T47D (cell line): ENCODE measurements at regions not wholly inside any gene's neighbourhood (a gene's known extent, or its start where the extent isn't known, plus 50 kb on each side); places are given as distances from the start of the nearest gene placed in this dataset.

ENCODE experiments used
- DNase-seq, 2 experiments: peaks; one replicate each; pipeline versions ENCODE4 v3.0.0 to v3.0.0-alpha.2; 2011 to 2012; ENCODE audit warnings: low read depth in 1 of 2, low spot score in 1 of 2
- JUND ChIP-seq: IDR thresholded peaks from 2 replicates; pipeline ENCODE4 v1.6.1; 2012; ENCODE audit warnings: low read depth
- in situ Hi-C: cut with HindIII; loops from 2 replicates; pipeline ENCODE4 v1.10.0; 2016; ENCODE audit warnings: low sequenced_read_pairs, low pct_unique_long_range_greater_than_20kb

DNA sequence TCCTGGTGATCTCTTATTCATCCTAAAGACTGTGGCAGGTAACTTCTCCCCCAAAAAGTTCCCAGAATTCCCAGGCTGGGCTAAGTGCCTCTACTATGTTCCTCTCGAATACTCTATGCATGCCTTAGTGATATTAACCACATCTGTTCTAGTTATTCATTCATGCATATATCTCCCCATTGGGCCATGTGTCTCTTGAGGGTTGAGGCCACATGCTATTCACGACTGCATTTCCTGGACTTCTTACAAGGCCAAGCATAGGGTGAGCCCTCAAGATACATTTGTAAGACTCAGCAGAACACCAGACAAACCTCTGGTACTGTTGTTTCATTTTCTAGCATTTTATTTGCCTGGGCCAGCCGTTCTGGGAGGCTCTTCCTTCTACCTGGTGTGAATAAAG is 117.0 kb downstream of the EN1 start:
- TF ChIP-seq JUND: no peak
- in situ Hi-C loops: no loop called here
- DNase-seq: no peak

DNA sequence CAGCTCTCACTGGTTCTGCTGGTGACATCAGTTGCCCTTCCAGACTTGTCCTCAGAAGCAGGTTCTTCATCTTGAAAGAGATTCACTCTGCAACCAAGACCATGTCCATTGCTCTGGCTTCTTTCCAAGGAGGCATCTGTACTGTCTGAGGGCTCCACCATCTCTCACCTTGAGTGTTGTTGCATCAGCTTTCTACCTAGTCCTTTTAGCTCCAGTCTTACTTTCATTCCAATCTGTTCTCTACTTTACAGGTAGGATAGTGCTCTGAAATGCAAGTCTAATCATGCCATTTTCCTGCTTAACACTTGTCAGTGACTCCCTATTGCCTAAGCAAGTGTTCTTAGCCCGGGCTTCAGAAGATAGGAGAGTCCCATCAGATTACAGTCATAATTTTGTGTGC is 117.7 kb downstream of the EN1 start:
- TF ChIP-seq JUND: no peak
- no peak for DNase-seq
- in situ Hi-C loops: no loop called here

DNA sequence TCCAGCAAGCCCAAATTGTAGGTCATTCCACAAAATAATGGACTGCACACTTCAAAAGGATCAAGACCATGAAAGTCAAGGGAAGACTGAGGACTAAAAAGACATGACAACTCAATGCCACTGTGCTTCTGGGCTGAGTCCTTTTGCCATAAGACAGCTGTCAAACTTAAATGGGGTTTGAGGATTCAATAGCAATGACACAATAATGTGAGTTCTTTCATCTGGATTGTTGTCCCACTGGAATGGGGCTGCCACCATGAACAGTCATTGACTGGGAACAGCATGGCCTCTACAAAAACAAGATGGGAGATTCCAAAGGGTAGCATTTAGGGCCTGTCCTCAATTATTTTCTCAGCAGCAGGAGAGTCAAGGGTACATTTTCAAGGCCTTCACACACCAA is 118.5 kb downstream of the EN1 start:
- no peak for DNase-seq
- in situ Hi-C loops: no loop called here
- TF ChIP-seq JUND: no peak

DNA sequence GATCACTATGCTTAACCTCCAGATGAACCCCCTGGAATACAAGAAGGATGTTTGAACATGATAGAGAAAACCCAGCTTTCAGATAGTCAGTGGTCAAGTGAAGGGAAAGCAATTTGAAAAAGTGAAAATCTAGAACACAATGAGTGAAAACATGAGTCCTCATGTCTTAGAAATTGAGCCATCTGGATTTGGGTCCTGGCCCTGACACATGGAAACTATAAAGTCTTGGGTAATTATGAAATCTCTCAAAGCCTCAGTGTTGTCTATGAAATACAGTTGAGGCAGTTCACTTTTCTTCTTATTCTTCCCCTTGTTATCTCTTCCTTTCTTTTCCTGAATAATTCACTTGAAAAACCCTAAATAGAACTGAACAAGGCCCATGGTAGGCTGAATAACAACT is 120.6 kb downstream of the EN1 start:
- no peak for DNase-seq
- no peak for TF ChIP-seq JUND
- in situ Hi-C loops: no loop called here

DNA sequence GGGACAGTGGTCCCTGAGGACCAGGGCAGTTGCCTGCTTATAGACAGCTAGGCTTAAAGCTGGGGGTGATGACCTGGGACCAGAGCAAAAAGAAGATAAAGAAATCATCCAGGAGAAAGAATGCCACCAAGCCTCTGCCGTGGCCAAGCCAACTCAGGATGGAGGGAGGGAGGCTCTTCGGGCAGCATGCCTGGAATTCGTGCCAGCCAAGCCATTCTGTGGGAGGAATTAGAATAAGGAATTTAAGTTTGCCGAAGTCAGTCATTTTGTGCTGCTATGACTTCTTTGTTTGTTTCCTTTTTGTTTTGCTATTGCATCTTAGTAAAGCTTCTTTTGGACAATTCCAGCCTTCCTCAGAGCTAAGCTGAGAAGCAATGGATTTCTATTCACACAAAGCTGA is 124.1 kb downstream of the EN1 start:
- no peak for DNase-seq
- in situ Hi-C loops: no loop called here
- TF ChIP-seq JUND: no peak

DNA sequence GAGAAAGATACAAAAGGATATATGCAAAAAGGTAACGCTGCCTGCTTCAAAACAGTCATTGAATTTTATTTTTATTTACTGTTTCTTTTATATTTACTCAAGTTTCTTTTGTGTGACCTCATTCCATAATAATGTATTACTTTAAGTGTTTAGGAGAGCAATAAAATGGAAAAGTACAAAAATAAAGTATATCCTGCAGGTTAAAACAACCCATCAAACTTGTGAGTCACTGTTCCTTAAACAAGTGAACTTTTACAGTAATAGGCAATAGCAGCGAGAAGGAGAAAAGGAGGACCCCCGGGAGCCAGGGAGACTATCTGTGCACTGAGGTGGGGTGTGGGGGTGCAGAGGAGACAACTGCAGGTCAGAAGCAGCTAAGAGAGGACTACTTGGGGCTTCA is 124.5 kb downstream of the EN1 start:
- in situ Hi-C loops: no loop called here
- DNase-seq: no peak
- TF ChIP-seq JUND: no peak

DNA sequence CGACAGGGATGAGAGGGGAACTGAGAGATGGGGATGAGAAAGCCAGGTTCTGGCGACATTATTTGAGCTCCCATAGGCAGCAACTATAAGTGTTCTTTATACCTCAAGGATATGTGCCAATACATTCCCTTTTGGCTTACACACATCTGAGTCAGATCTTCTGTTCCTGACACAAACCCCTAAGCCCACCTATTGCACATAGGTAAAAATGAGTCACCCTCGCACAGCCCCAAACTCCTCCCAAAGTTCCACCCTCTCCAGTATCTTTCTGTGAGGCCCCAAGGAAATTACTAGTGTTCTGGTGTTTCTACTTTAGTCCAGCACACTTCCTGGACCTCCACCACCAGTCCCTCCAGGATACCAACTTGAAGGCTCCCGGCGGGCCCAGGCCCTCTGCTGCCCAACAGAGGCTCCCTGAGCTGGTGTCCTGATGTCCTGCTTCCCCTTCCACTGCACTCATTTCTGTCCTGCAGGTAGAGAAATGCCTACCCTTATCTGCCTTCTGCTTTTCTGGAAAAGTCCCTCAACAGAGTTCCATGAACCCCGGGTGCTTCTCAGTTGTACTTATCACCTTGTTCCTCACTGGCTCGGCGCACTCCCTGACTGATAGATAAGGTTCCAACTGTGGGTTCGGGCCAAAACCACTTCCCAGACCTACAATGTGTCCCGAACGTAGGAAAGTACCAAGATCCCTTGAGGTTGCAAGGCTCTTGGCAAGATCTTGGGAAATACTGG is 125.5 kb downstream of the EN1 start:
- no peak for DNase-seq
- TF ChIP-seq JUND: no peak
- in situ Hi-C loops: no loop called here

DNA sequence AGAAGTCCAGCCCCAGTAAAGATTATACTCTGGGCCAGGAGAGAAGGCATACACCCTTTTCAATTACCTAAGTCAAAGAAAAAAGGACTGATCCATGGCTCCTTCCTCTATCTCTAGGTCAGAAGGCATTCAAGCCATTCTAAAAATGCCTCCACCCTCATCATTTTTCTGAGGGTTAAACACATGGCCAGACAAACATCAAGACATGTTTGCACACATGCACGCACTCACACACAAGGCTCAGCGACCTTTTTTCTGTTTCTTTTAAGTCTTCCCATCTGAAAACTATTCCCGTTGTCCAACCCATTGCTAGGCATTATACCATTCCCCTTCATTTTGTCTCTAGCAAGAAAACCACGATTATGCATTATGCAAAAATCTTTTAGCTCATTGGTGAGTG is 126.6 kb downstream of the EN1 start:
- DNase-seq: no peak
- in situ Hi-C loops: no loop called here
- TF ChIP-seq JUND: no peak

DNA sequence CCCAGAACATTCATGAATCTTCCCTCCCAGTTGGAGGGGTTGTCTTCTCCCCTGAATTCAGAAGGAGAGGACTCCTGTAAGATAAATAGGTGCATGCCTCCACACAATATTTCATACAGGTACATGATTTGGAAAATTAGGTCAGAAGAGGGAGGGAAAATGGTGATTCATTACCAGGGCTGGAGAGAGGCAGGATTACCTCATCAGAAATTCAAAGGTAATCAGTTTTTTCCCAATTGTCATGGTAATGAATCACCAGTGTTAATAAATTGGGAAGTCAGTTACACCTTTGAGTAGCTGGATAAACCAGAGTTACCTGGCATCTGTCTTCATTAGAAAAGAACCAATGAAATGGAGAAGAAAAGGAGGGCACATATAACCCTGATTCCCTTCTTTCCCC is 128.5 kb downstream of the EN1 start:
- no peak for TF ChIP-seq JUND
- DNase-seq: no peak
- in situ Hi-C loops: no loop called here

DNA sequence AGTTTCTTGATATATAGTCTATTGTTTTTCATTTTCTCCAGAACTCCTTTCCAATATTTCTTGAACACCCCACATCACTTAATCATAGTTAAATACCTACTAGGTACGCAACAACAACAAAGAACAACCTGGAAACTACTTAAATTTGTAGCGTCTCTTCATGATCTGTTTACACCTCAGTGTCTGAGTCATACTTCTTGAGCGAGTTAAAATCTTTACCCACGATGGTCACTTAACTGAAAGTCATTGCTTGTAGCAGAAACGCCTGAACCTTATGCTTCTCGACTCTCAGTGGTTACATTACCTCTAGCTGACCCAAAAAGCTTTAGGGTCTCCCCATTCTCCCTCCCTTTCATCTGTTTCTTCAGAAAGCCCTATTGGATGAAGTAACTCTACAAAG is 131.3 kb downstream of the EN1 start:
- TF ChIP-seq JUND: no peak
- in situ Hi-C loops: no loop called here
- DNase-seq: no peak

DNA sequence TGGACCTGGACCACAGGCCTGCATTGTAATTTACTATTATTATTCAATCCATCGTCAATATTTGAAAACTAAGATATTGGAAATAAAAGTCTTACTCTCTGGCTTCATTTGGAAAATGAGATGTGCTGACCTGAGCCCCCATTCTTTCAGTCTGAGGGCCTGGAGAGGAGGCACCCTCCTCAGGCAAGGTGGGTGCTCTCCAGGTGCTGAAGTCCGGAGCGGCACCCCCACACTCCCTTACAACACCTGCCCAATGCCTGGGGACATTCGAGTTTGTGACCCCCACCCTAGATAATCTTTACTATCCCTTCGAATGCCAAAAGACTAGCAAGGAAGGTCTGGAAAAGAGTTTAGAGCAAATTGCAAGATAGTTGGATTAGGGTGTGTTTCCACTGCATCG is 133.3 kb downstream of the EN1 start:
- no peak for TF ChIP-seq JUND
- in situ Hi-C loops: no loop called here

DNA sequence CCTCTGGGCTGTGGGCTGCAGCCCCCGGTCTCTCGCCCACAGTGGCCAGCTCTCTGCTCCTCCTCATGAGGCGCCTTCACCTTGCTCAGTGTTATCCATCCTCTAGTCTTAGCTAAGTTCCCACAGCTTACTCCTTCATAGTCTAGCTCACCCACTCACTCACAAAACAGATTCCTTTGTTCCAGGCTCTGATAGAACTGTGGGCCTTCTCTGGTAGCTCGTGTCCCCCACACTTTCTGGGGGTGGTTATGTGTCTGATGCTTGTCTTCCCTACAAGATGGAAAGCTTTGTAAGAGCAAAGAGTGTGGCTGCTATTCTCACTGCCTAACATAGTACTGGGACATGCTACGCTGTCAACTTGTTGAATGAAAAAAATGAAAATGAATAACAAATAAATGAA is 135.8 kb downstream of the EN1 start:
- no peak for TF ChIP-seq JUND
- DNase-seq: no peak
- in situ Hi-C loops: no loop called here

More for the DNA sequence above, 133.3 kb downstream of the EN1 start:
- no peak for DNase-seq

DNA sequence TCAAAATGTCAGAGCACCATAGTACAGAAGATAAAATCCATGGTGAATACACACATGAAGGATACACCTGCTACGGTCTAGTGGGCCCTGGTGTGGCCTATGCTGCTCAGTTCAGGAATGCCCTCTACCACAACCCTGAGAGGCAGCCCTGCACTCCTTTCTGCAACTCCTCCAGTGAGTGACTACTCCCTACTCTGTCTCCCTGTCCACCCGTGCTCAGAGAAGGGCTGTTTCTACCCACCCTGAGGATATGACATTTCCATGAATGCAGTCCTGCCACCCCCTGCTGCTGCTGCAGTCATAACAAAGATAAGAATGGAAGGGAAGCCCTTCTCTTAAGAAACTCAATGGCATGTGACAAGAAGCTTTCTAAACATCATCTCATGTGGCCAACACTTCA is 137.0 kb downstream of the EN1 start:
- no peak for DNase-seq
- in situ Hi-C loops: no loop called here
- no peak for TF ChIP-seq JUND

DNA sequence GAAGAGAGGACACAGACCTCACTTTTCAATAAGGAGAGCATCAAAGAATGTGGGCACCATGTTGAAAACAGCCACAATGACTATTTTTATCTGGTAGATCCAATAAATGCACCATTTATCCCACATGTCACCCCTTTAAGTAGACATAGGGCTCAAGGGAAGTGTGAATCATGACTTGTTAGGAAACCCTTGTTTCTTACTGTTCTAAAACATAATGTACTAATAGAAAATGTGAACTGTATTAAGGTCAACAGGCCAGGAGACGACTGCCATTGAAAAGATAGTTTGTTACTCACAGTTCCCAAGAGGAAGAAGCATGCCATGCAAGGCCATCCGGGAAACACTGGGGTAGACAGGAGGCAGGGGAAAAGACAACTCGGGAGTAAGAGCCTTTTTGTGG is 137.7 kb downstream of the EN1 start:
- TF ChIP-seq JUND: no peak
- in situ Hi-C loops: no loop called here
- no peak for DNase-seq

DNA sequence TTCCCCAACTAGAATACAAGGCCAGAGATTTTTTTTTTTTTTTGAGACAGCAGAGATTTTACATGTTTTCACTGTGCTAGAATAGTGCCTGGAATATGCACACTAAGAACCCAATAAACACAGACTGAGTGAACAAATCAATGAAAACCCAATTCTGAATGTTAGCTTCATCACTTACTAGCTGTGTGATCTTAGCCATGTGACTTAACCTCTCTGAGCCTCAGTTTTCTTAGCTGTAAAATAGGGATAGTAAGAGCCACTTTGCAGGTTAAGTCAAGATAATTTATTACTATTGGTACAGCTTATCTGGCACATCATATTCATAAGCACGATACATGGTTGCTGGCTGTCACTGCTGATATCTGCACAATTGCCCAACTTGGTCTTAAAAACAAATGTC is 140.6 kb downstream of the EN1 start:
- no peak for DNase-seq
- in situ Hi-C loops: no loop called here
- no peak for TF ChIP-seq JUND
